ENCODE measurements at regions not wholly inside any gene's neighbourhood (a gene's known extent, or its start where the extent isn't known, plus 50 kb on each side); places are given as distances from the start of the nearest gene placed in this dataset.

DNA sequence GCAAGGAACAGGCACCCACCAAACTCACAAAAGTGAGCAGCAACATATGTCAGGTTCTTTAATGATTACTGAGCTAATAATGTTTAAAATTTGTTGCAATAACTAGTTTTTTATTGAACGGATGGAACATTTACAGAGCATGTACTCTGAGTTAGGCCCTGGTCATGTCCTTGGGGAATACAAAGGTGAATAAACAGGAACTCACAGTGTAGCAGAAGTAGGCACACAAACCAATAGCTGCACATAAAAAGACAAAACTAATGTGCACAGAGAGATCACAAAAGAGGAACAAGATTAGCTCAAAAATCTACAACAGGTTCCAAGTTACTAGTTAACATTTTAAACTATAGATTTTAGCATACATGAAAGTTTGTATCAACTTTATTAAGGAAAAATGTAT lies 505.3 kb upstream of the PPP2R3A start:
- in situ Hi-C loops (cut with HindIII; ENCODE audit: low sequenced_read_pairs) = no loop called here

GRCh38 chr3:135471911-135472310 lies 493.6 kb upstream of the PPP2R3A start:
- in situ Hi-C loops (cut with HindIII; ENCODE audit: low sequenced_read_pairs) = no loop called here

- in situ Hi-C loops (cut with HindIII; ENCODE audit: low sequenced_read_pairs) = no loop called here
Observed at GRCh38 chr3:135473449-135473848, 492.1 kb upstream of the PPP2R3A start.

- in situ Hi-C loops (cut with HindIII; ENCODE audit: low sequenced_read_pairs) = no loop called here
Observed at GRCh38 chr3:135487261-135487660, 478.3 kb upstream of the PPP2R3A start.

- in situ Hi-C loops (cut with HindIII; ENCODE audit: low sequenced_read_pairs) = no loop called here
Observed at GRCh38 chr3:135490219-135490915, 475.2 kb upstream of the PPP2R3A start.

DNA sequence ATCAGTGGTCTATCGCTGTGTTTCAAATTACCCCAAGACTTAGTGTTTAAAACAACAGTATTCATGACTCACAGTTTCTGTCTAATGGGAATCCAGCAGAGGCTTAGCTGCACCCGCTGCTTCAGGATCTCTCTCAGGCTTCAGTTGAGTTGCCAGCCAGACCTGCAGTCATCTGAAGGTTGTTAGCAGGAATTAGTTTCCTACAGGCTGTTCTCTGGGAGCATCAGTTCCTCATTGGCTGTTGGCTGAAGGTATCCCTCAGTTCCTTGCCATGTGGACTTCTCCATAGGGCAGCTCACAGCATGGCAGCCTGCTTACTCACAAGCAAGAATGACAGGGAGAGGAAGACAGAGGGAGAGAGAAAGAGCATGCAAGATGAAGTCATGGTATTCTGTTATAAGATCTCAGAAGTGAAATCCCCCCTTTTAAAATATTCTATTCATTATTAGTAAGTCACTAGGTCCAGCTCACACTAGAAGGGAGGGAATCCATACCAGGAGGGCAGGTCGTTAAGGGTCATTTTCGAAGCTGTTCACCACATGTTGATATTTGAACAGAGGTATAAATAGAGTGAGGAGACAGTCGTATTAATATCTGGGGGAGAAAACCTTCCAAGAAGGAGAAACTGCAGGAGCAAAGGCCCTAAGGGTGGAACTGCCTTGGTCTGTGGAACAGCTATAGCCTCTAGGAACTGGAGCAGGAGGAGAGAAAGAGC lies 473.9 kb upstream of the PPP2R3A start:
- in situ Hi-C loops (cut with HindIII; ENCODE audit: low sequenced_read_pairs) = no loop called here

GRCh38 chr3:135495891-135496290 lies 469.6 kb upstream of the PPP2R3A start:
- in situ Hi-C loops (cut with HindIII; ENCODE audit: low sequenced_read_pairs) = no loop called here

DNA sequence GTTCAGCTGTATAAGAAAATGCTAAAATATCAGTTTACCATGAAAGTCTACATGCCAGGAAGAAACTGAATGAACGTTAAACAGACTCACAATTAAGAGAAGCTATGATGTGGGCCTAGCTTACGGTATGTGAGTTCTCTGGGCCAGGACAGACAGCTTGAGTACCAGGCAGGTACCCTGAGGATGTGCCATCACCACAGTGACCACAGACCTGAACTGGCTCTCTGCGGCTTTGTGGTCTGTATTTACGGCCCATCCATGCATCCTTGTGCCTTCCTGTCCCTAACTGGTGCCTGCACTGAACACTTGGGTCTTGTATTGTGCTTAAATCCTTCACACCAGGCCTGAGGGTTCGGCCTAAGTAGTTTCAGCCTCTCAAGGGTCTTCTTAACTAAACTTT lies 467.5 kb upstream of the PPP2R3A start:
- in situ Hi-C loops (cut with HindIII; ENCODE audit: low sequenced_read_pairs) = no loop called here

DNA sequence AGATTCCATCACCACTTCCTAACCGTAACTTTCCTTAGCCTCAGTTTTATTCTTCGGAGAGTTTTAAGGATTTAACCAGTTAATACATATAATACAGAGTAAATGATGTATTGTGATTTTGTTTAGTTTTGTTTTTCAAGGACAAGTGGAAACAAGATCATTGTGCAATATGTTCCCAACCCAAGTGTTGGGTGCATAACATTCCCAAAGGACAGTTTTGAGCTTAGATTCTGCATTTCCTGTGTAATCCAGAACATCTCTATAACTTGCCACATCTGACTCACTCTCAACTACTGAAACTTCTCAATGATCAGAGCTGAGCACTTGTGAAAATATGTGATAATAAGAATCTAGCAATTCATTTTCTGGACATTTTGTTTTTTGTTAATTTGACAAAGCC lies 466.1 kb upstream of the PPP2R3A start:
- in situ Hi-C loops (cut with HindIII; ENCODE audit: low sequenced_read_pairs) = no loop called here

- in situ Hi-C loops (cut with HindIII; ENCODE audit: low sequenced_read_pairs) = no loop called here
Observed at GRCh38 chr3:135500034-135500433, 465.5 kb upstream of the PPP2R3A start.

- in situ Hi-C loops (cut with HindIII; ENCODE audit: low sequenced_read_pairs) = no loop called here
Observed at GRCh38 chr3:135503065-135503759, 462.3 kb upstream of the PPP2R3A start.

- in situ Hi-C loops (cut with HindIII; ENCODE audit: low sequenced_read_pairs) = no loop called here
Observed at GRCh38 chr3:135503760-135504686, 461.5 kb upstream of the PPP2R3A start.

- in situ Hi-C loops (cut with HindIII; ENCODE audit: low sequenced_read_pairs) = no loop called here
Observed at GRCh38 chr3:135513106-135514059, 452.1 kb upstream of the PPP2R3A start.

DNA sequence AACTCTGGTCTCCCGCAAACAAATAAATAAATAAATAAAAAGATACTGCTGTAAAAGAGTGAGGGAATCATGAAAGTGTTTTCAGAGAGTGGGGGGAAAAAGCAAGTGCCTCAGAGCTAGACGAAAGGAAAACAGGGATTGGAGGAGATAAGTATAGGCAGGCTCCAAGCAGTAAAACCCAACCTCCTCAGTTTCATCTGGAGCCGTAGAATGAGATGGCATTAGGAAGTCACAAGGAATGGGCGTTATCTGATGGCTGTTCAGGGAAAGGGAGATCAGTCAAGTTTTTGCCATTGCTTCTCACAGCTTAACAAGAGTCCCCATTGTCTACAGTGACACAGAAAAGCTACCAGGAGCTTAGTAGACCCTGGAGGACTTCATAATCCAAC lies 451.5 kb upstream of the PPP2R3A start:
- in situ Hi-C loops (cut with HindIII; ENCODE audit: low sequenced_read_pairs) = no loop called here

GRCh38 chr3:135516143-135516542 lies 449.4 kb upstream of the PPP2R3A start:
- in situ Hi-C loops (cut with HindIII; ENCODE audit: low sequenced_read_pairs) = no loop called here

- in situ Hi-C loops (cut with HindIII; ENCODE audit: low sequenced_read_pairs) = no loop called here
Observed at GRCh38 chr3:135528413-135529015, 437.0 kb upstream of the PPP2R3A start.

DNA sequence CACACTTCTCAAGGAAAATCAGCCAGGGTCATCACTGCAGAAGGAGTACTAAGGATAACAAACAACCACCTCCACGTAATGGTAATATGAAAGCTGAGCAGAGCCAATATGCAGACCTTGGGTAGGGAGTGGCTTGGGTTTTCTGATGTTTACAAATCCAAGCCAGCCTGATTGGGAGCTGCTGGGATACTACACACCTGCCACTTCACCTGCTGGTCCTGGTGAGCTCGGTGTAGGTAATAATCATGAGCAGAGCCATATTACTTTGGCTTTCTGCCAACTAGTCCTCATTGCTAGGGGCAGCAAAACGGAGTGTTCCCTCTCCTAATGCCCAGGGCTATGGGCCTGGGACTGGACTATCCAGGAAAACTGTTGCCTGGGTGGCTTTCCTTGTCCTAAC lies 433.5 kb upstream of the PPP2R3A start:
- in situ Hi-C loops (cut with HindIII; ENCODE audit: low sequenced_read_pairs) = no loop called here

DNA sequence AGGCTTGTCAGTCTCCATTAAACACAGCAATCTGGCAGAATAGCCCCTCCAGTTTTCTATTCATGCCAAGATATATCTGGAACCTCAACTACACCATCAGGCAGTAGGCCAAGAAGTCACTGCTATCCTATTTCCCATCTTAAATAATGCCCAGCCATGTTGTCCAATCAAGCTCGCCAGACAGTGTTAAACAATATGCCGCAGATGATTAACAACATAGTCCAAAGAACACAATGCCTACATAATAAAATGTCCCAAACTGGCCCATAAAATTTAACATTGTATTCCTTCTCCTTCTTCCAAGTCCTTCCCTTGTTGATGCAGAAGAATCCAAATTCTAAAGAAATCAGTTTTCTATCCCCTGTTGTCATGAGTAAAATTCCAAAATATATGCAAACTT lies 427.4 kb upstream of the PPP2R3A start:
- in situ Hi-C loops (cut with HindIII; ENCODE audit: low sequenced_read_pairs) = no loop called here

- in situ Hi-C loops (cut with HindIII; ENCODE audit: low sequenced_read_pairs) = no loop called here
Observed at GRCh38 chr3:135539351-135539750, 426.2 kb upstream of the PPP2R3A start.
